Transverse colon (tissue), 4 donors: ENCODE measurements at regions not wholly inside any gene's neighbourhood (a gene's known extent, or its start where the extent isn't known, plus 50 kb on each side); places are given as distances from the start of the nearest gene placed in this dataset.

ENCODE experiments used
- DNase-seq: peaks from one replicate; pipeline ENCODE4 v3.0.0-alpha.2; 2019
- H3K27ac ChIP-seq, 4 donors: fragments of 200-600 bp; sonication (generic); 2 replicates each; pipeline ENCODE4 v1.5.1; 2016 to 2018; ENCODE audit warnings: inconsistent platforms in 4 of 4
- H3K27me3 ChIP-seq: fragments of 200-600 bp; sonication (generic); 2 replicates; pipeline ENCODE4 v1.5.1; 2017; ENCODE audit warnings: inconsistent platforms
- H3K36me3 ChIP-seq, 4 donors: fragments of 200-600 bp; sonication (generic); 2 replicates each; pipeline ENCODE4 v1.5.1; 2017 to 2019; ENCODE audit warnings: inconsistent platforms in 4 of 4
- H3K4me1 ChIP-seq, 4 donors: fragments of 200-600 bp; sonication (generic); 2 replicates each; pipeline ENCODE4 v1.5.1; 2017 to 2020; ENCODE audit warnings: inconsistent platforms in 4 of 4
- H3K4me3 ChIP-seq, 4 donors: fragments of 200-600 bp; sonication (generic); 1 replicate in 1 of 4; 2 replicates in 3 of 4; pipeline versions ENCODE4 v1.5.1 to v1.6.1; 2017 to 2019; ENCODE audit warnings: inconsistent platforms in 4 of 4
- H3K9me3 ChIP-seq, 2 donors: fragments of 200-600 bp; sonication (generic); 2 replicates each; pipeline ENCODE4 v1.5.1; 2017 to 2019; ENCODE audit warnings: inconsistent platforms in 2 of 2
- EP300 ChIP-seq: sonication (generic); formaldehyde crosslinking; IDR thresholded peaks from one replicate; pipeline ENCODE4 v1.6.1; 2017; ENCODE audit warnings: antibody characterized with exemption, low read depth
- POLR2A ChIP-seq: fragments of 450-650 bp; IDR thresholded peaks from one replicate; pipeline ENCODE4 v1.6.1; 2016; ENCODE audit warnings: antibody characterized with exemption, mild to moderate bottlenecking, moderate library complexity
- POLR2AphosphoS5 ChIP-seq, 3 donors: sonication (generic); formaldehyde crosslinking; IDR thresholded peaks; one replicate each; pipeline ENCODE4 v1.6.1; 2016; ENCODE audit warnings: antibody characterized with exemption in 3 of 3
- WGBS, 2 donors: methylation state at CpG; one replicate each; pipeline ENCODE4 v1.1.5; 2018; ENCODE audit warnings: low coverage in 1 of 2; 5-methylcytosine and 5-hydroxymethylcytosine counted together
- in situ Hi-C, 4 donors: fragments of 200-750 bp; cut with MboI; loops; one replicate each; pipeline versions ENCODE4 v1.15.0 to v1.15.1; 2017; ENCODE audit warnings: low sequenced_read_pairs in 3 of 4, low pct_ligation_motif_present in 1 of 4, low pct_unique_long_range_greater_than_20kb in 1 of 4
- intact Hi-C: fragments of 100-400 bp; cut with DNase I; formaldehyde crosslinking; loops from one replicate; pipeline ENCODE4 v1.15.1; 2023; ENCODE audit warnings: low total_unique reads
- TF ChIP-seq, protein P1 (sequence below), 5 experiments: fragments of 200-600 bp in 3 of 5; fragments of 450-650 bp in 2 of 5; sonication (generic) in 3 of 5; IDR thresholded peaks; 1 replicate in 2 of 5; 2 replicates in 3 of 5; pipeline ENCODE4 v1.5.1; 2016 to 2017; ENCODE audit warnings: antibody characterized with exemption in 5 of 5, inconsistent platforms in 3 of 5, mild to moderate bottlenecking in 2 of 5, moderate library complexity in 1 of 5

- Histone ChIP-seq H3K27me3 (no peaks in the 10 kb centered on the region), H3K4me3 (no peak overlapping the region), H3K4me1 (no peaks in the 10 kb centered on the region), H3K27ac (no peak overlapping the region), H3K36me3 (no peaks in the 10 kb centered on the region), H3K9me3 (no peaks in the 10 kb centered on the region)
- no peak for DNase-seq
- intact Hi-C loops = no loop called here
- TF ChIP-seq POLR2AphosphoS5 (IDR thresholded peaks at IDR 0.05) (no peak), EP300 (no peak), POLR2A (no peak)
- TF ChIP-seq, protein P1, sequence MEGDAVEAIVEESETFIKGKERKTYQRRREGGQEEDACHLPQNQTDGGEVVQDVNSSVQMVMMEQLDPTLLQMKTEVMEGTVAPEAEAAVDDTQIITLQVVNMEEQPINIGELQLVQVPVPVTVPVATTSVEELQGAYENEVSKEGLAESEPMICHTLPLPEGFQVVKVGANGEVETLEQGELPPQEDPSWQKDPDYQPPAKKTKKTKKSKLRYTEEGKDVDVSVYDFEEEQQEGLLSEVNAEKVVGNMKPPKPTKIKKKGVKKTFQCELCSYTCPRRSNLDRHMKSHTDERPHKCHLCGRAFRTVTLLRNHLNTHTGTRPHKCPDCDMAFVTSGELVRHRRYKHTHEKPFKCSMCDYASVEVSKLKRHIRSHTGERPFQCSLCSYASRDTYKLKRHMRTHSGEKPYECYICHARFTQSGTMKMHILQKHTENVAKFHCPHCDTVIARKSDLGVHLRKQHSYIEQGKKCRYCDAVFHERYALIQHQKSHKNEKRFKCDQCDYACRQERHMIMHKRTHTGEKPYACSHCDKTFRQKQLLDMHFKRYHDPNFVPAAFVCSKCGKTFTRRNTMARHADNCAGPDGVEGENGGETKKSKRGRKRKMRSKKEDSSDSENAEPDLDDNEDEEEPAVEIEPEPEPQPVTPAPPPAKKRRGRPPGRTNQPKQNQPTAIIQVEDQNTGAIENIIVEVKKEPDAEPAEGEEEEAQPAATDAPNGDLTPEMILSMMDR (IDR thresholded peaks at IDR 0.05) = no peak
- in situ Hi-C loops = no loop called here
Measured at GRCh38 chr4:177582992-177583391, 140.8 kb upstream of the AGA start.

DNA sequence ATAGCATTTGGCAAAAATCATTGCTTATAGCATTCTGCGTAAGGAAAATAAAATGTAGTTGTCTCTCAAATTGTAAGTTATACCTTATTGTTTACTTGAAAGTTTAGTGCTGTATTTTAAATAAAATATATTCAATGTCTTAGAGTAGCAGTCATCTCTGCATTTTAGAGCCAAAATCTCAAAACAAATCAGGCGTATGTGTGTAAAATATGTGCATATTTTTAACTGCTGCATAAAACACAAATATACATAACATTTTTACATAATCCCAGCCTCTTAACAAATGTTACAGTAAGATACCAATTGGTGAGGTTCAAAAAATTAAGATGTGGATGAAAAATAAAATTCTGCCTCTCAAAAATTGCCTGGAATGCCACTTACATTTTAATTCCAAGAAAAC is 145.8 kb upstream of the AGA start:
- H3K36me3 ChIP-seq = no peaks in the 10 kb centered on the region
- DNase-seq = no peak
- H3K27ac ChIP-seq = no peak overlapping the region
- no peak overlapping the region for H3K4me3 ChIP-seq
- in situ Hi-C loops = no loop called here
- no peaks in the 10 kb centered on the region for H3K27me3 ChIP-seq
- WGBS, 2 donors = 84 to 90% methylated on average over 2 of the region's 2 CpGs
- H3K9me3 ChIP-seq = no peaks in the 10 kb centered on the region
- H3K4me1 ChIP-seq = no peaks in the 10 kb centered on the region
- intact Hi-C loops = no loop called here
- no peak for TF ChIP-seq EP300
- TF ChIP-seq POLR2A = no peak
- TF ChIP-seq POLR2AphosphoS5 (IDR thresholded peaks at IDR 0.05) = no peak
- TF ChIP-seq, protein P1 (IDR thresholded peaks at IDR 0.05) = no peak

GRCh38 chr4:177595386-177595785 is 153.1 kb upstream of the AGA start:
- Histone ChIP-seq H3K4me3 (no peak overlapping the region), H3K4me1 (no peaks in the 10 kb centered on the region), H3K36me3 (no peaks in the 10 kb centered on the region), H3K27me3 (no peaks in the 10 kb centered on the region), H3K9me3 (no peaks in the 10 kb centered on the region), H3K27ac (no peak overlapping the region)
- TF ChIP-seq POLR2A = no peak
- no peak for TF ChIP-seq EP300
- TF ChIP-seq POLR2AphosphoS5 (IDR thresholded peaks at IDR 0.05) = no peak
- TF ChIP-seq, protein P1 (IDR thresholded peaks at IDR 0.05) = no peak
- 75 to 85% methylated on average over 2 of the region's 2 CpGs for WGBS, 2 donors
- no peak for DNase-seq
- intact Hi-C loops (no loop called here), in situ Hi-C loops (no loop called here)

DNA sequence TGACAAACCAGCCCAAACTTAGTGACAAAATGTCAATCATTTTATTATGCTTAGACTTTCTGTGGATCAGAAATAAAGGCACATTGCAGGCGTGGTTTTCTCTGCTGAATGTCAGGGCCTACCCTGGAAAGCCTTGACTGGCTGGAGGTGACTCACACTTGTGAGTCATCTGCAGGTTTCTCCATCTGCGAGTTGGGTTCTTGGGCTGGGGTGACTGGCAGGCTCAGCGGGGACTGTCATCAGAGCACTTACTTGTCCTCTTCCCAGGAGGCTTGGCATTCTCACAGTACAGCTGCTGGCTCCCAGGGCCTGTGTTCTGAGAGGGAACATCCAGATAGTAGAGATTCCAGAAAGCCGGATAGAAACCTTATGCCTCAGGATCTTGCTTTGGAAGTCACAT is 153.8 kb upstream of the AGA start:
- Histone ChIP-seq H3K27ac (no peak overlapping the region), H3K36me3 (no peaks in the 10 kb centered on the region), H3K9me3 (no peaks in the 10 kb centered on the region), H3K27me3 (no peaks in the 10 kb centered on the region), H3K4me1 (no peaks in the 10 kb centered on the region), H3K4me3 (no peak overlapping the region)
- in situ Hi-C loops = no loop called here
- WGBS, 2 donors = 66 to 80% methylated on average over 2 to 4 of the region's 4 CpGs
- DNase-seq = no peak
- TF ChIP-seq, protein P1 (IDR thresholded peaks at IDR 0.05) = no peak
- TF ChIP-seq EP300 (no peak), POLR2A (no peak), POLR2AphosphoS5 (IDR thresholded peaks at IDR 0.05) (no peak)
- intact Hi-C loops = no loop called here
